ENCODE measurements at regions not wholly inside any gene's neighbourhood (a gene's known extent, or its start where the extent isn't known, plus 50 kb on each side); places are given as distances from the start of the nearest gene placed in this dataset.

- no peaks in the 10 kb centered on the region for H3K4me1 ChIP-seq (ENCODE audit: control insufficient read depth, insufficient read depth, low read length)
- no peak overlapping the region for H3K27ac ChIP-seq (ENCODE audit: low read length)
- no peak overlapping the region for H3K9ac ChIP-seq (ENCODE audit: low read length in 2 of 2)
- H3K36me3 ChIP-seq (ENCODE audit: control insufficient read depth in 2 of 2, insufficient read depth in 2 of 2, low read length in 2 of 2) = no peaks in the 10 kb centered on the region
- H3K9me3 ChIP-seq (ENCODE audit: control insufficient read depth in 2 of 2, low read length in 2 of 2) = no peaks in the 10 kb centered on the region
- peaks cover 0 to 3% of the 10 kb centered on the region in 2 donors for H3K27me3 ChIP-seq (ENCODE audit: control insufficient read depth in 1 of 2, insufficient read depth in 2 of 2, low read length in 2 of 2)
- no peak overlapping the region for H3K4me3 ChIP-seq (ENCODE audit: low read length in 2 of 2)
Observed at GRCh38 chr16:51753467-51754127, 602.5 kb upstream of the SALL1 start.

GRCh38 chr16:51752438-51752995 lies 601.4 kb upstream of the SALL1 start:
- H3K36me3 ChIP-seq (ENCODE audit: control insufficient read depth in 2 of 2, insufficient read depth in 2 of 2, low read length in 2 of 2) = no peaks in the 10 kb centered on the region
- H3K27ac ChIP-seq (ENCODE audit: low read length) = no peak overlapping the region
- H3K9me3 ChIP-seq (ENCODE audit: control insufficient read depth in 2 of 2, low read length in 2 of 2) = no peaks in the 10 kb centered on the region
- no peaks in the 10 kb centered on the region for H3K4me1 ChIP-seq (ENCODE audit: control insufficient read depth, insufficient read depth, low read length)
- H3K9ac ChIP-seq (ENCODE audit: low read length in 2 of 2) = no peak overlapping the region
- peaks cover 0 to 3% of the 10 kb centered on the region in 2 donors for H3K27me3 ChIP-seq (ENCODE audit: control insufficient read depth in 1 of 2, insufficient read depth in 2 of 2, low read length in 2 of 2)
- no peak overlapping the region for H3K4me3 ChIP-seq (ENCODE audit: low read length in 2 of 2)

GRCh38 chr16:51747329-51747728 lies 596.3 kb upstream of the SALL1 start:
- Histone ChIP-seq H3K9me3 (ENCODE audit: control insufficient read depth in 2 of 2, low read length in 2 of 2) (no peaks in the 10 kb centered on the region), H3K4me3 (ENCODE audit: low read length in 2 of 2) (no peak overlapping the region), H3K9ac (ENCODE audit: low read length in 2 of 2) (no peak overlapping the region), H3K4me1 (ENCODE audit: control insufficient read depth, insufficient read depth, low read length) (no peaks in the 10 kb centered on the region), H3K36me3 (ENCODE audit: control insufficient read depth in 2 of 2, insufficient read depth in 2 of 2, low read length in 2 of 2) (no peaks in the 10 kb centered on the region), H3K27me3 (ENCODE audit: control insufficient read depth in 1 of 2, insufficient read depth in 2 of 2, low read length in 2 of 2) (no peaks in the 10 kb centered on the region), H3K27ac (ENCODE audit: low read length) (no peak overlapping the region)

GRCh38 chr16:51734220-51734619 lies 583.1 kb upstream of the SALL1 start:
- H3K4me3 ChIP-seq (ENCODE audit: low read length in 2 of 2) = no peak overlapping the region
- no peaks in the 10 kb centered on the region for H3K4me1 ChIP-seq (ENCODE audit: control insufficient read depth, insufficient read depth, low read length)
- H3K9me3 ChIP-seq (ENCODE audit: control insufficient read depth in 2 of 2, low read length in 2 of 2) = peaks cover 0 to 4% of the 10 kb centered on the region in 2 donors
- no peak overlapping the region for H3K9ac ChIP-seq (ENCODE audit: low read length in 2 of 2)
- H3K27me3 ChIP-seq (ENCODE audit: control insufficient read depth in 1 of 2, insufficient read depth in 2 of 2, low read length in 2 of 2) = no peaks in the 10 kb centered on the region
- H3K27ac ChIP-seq (ENCODE audit: low read length) = no peak overlapping the region
- H3K36me3 ChIP-seq (ENCODE audit: control insufficient read depth in 2 of 2, insufficient read depth in 2 of 2, low read length in 2 of 2) = no peaks in the 10 kb centered on the region

GRCh38 chr16:51733181-51733580 lies 582.1 kb upstream of the SALL1 start:
- Histone ChIP-seq H3K9me3 (ENCODE audit: control insufficient read depth in 2 of 2, low read length in 2 of 2) (peaks cover 0 to 4% of the 10 kb centered on the region in 2 donors), H3K27me3 (ENCODE audit: control insufficient read depth in 1 of 2, insufficient read depth in 2 of 2, low read length in 2 of 2) (no peaks in the 10 kb centered on the region), H3K4me1 (ENCODE audit: control insufficient read depth, insufficient read depth, low read length) (no peaks in the 10 kb centered on the region), H3K27ac (ENCODE audit: low read length) (no peak overlapping the region), H3K36me3 (ENCODE audit: control insufficient read depth in 2 of 2, insufficient read depth in 2 of 2, low read length in 2 of 2) (no peaks in the 10 kb centered on the region), H3K9ac (ENCODE audit: low read length in 2 of 2) (no peak overlapping the region), H3K4me3 (ENCODE audit: low read length in 2 of 2) (no peak overlapping the region)

- H3K27me3 ChIP-seq (ENCODE audit: control insufficient read depth in 1 of 2, insufficient read depth in 2 of 2, low read length in 2 of 2) = no peaks in the 10 kb centered on the region
- no peak overlapping the region for H3K27ac ChIP-seq (ENCODE audit: low read length)
- peaks cover 0 to 4% of the 10 kb centered on the region in 2 donors for H3K9me3 ChIP-seq (ENCODE audit: control insufficient read depth in 2 of 2, low read length in 2 of 2)
- no peaks in the 10 kb centered on the region for H3K36me3 ChIP-seq (ENCODE audit: control insufficient read depth in 2 of 2, insufficient read depth in 2 of 2, low read length in 2 of 2)
- H3K9ac ChIP-seq (ENCODE audit: low read length in 2 of 2) = no peak overlapping the region
- no peak overlapping the region for H3K4me3 ChIP-seq (ENCODE audit: low read length in 2 of 2)
- H3K4me1 ChIP-seq (ENCODE audit: control insufficient read depth, insufficient read depth, low read length) = no peaks in the 10 kb centered on the region
Observed at GRCh38 chr16:51731160-51731559, 580.1 kb upstream of the SALL1 start.

- no peak overlapping the region for H3K27ac ChIP-seq (ENCODE audit: low read length)
- H3K9ac ChIP-seq (ENCODE audit: low read length in 2 of 2) = no peak overlapping the region
- no peaks in the 10 kb centered on the region for H3K4me1 ChIP-seq (ENCODE audit: control insufficient read depth, insufficient read depth, low read length)
- no peaks in the 10 kb centered on the region for H3K36me3 ChIP-seq (ENCODE audit: control insufficient read depth in 2 of 2, insufficient read depth in 2 of 2, low read length in 2 of 2)
- H3K27me3 ChIP-seq (ENCODE audit: control insufficient read depth in 1 of 2, insufficient read depth in 2 of 2, low read length in 2 of 2) = no peaks in the 10 kb centered on the region
- no peaks in the 10 kb centered on the region for H3K9me3 ChIP-seq (ENCODE audit: control insufficient read depth in 2 of 2, low read length in 2 of 2)
- H3K4me3 ChIP-seq (ENCODE audit: low read length in 2 of 2) = no peak overlapping the region
Observed at GRCh38 chr16:51723036-51723724, 572.1 kb upstream of the SALL1 start.

GRCh38 chr16:51722467-51722866 lies 571.4 kb upstream of the SALL1 start:
- H3K4me1 ChIP-seq (ENCODE audit: control insufficient read depth, insufficient read depth, low read length) = no peaks in the 10 kb centered on the region
- H3K27ac ChIP-seq (ENCODE audit: low read length) = no peak overlapping the region
- no peaks in the 10 kb centered on the region for H3K36me3 ChIP-seq (ENCODE audit: control insufficient read depth in 2 of 2, insufficient read depth in 2 of 2, low read length in 2 of 2)
- H3K27me3 ChIP-seq (ENCODE audit: control insufficient read depth in 1 of 2, insufficient read depth in 2 of 2, low read length in 2 of 2) = no peaks in the 10 kb centered on the region
- no peaks in the 10 kb centered on the region for H3K9me3 ChIP-seq (ENCODE audit: control insufficient read depth in 2 of 2, low read length in 2 of 2)
- H3K4me3 ChIP-seq (ENCODE audit: low read length in 2 of 2) = no peak overlapping the region
- H3K9ac ChIP-seq (ENCODE audit: low read length in 2 of 2) = no peak overlapping the region

GRCh38 chr16:51719376-51719775 lies 568.3 kb upstream of the SALL1 start:
- no peaks in the 10 kb centered on the region for H3K27me3 ChIP-seq (ENCODE audit: control insufficient read depth in 1 of 2, insufficient read depth in 2 of 2, low read length in 2 of 2)
- no peaks in the 10 kb centered on the region for H3K4me1 ChIP-seq (ENCODE audit: control insufficient read depth, insufficient read depth, low read length)
- no peak overlapping the region for H3K4me3 ChIP-seq (ENCODE audit: low read length in 2 of 2)
- H3K9ac ChIP-seq (ENCODE audit: low read length in 2 of 2) = no peak overlapping the region
- H3K27ac ChIP-seq (ENCODE audit: low read length) = no peak overlapping the region
- no peaks in the 10 kb centered on the region for H3K36me3 ChIP-seq (ENCODE audit: control insufficient read depth in 2 of 2, insufficient read depth in 2 of 2, low read length in 2 of 2)
- H3K9me3 ChIP-seq (ENCODE audit: control insufficient read depth in 2 of 2, low read length in 2 of 2) = peaks cover 0 to 2% of the 10 kb centered on the region in 2 donors

- Histone ChIP-seq H3K36me3 (ENCODE audit: control insufficient read depth in 2 of 2, insufficient read depth in 2 of 2, low read length in 2 of 2) (no peaks in the 10 kb centered on the region), H3K4me3 (ENCODE audit: low read length in 2 of 2) (no peak overlapping the region), H3K9ac (ENCODE audit: low read length in 2 of 2) (no peak overlapping the region), H3K27me3 (ENCODE audit: control insufficient read depth in 1 of 2, insufficient read depth in 2 of 2, low read length in 2 of 2) (no peaks in the 10 kb centered on the region), H3K9me3 (ENCODE audit: control insufficient read depth in 2 of 2, low read length in 2 of 2) (peaks cover 0 to 7% of the 10 kb centered on the region in 2 donors), H3K27ac (ENCODE audit: low read length) (no peak overlapping the region), H3K4me1 (ENCODE audit: control insufficient read depth, insufficient read depth, low read length) (no peaks in the 10 kb centered on the region)
Observed at GRCh38 chr16:51716195-51716594, 565.1 kb upstream of the SALL1 start.

- Histone ChIP-seq H3K9me3 (ENCODE audit: control insufficient read depth in 2 of 2, low read length in 2 of 2) (peaks cover 0 to 7% of the 10 kb centered on the region in 2 donors), H3K4me3 (ENCODE audit: low read length in 2 of 2) (no peak overlapping the region), H3K4me1 (ENCODE audit: control insufficient read depth, insufficient read depth, low read length) (no peaks in the 10 kb centered on the region), H3K36me3 (ENCODE audit: control insufficient read depth in 2 of 2, insufficient read depth in 2 of 2, low read length in 2 of 2) (no peaks in the 10 kb centered on the region), H3K27me3 (ENCODE audit: control insufficient read depth in 1 of 2, insufficient read depth in 2 of 2, low read length in 2 of 2) (peaks cover 0 to 2% of the 10 kb centered on the region in 2 donors), H3K9ac (ENCODE audit: low read length in 2 of 2) (no peak overlapping the region), H3K27ac (ENCODE audit: low read length) (no peak overlapping the region)
Observed at GRCh38 chr16:51713502-51713901, 562.4 kb upstream of the SALL1 start.

Measured in stomach smooth muscle (tissue), 2 donors.